Anterior cingulate cortex (tissue), 58 donors: ENCODE measurements at regions not wholly inside any gene's neighbourhood (a gene's known extent, or its start where the extent isn't known, plus 50 kb on each side); places are given as distances from the start of the nearest gene placed in this dataset.
A peak's percentile ranks its signal among the peaks of the same experiment; 100 is the strongest.
"Not testable (repeated sequence)": the region's sequence is repeated elsewhere in the genome, so short reads cannot be mapped to it uniquely, and the experiment has no call there.

Source experiments
- DNase-seq, 58 donors: peaks; one replicate each; lab custom pipeline; 2025; lab: John Stamatoyannopoulos, UW

GRCh38 chr2:182477774-182478173 is 50.9 kb upstream of the PDE1A start:
- no peak for DNase-seq

DNA sequence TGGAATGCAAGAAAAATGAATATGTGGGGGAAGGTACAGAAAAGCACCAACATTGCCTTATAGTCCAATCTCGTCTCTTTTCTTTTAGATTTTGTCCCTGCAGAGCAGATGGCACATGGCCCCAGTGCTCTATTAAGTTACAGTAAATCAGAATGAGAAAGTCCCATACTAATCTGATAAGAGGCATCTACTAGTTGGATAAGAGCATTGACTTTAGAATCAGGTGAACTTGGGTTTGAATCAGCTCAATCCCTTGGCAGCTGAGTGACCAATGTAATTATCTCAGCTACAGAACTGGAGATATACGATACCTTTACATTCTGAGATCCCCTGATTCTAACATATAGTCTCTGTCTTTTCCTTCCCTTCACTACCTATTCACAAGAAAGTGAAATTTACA is 54.8 kb upstream of the PDE1A start:
- DNase-seq: no peak

DNA sequence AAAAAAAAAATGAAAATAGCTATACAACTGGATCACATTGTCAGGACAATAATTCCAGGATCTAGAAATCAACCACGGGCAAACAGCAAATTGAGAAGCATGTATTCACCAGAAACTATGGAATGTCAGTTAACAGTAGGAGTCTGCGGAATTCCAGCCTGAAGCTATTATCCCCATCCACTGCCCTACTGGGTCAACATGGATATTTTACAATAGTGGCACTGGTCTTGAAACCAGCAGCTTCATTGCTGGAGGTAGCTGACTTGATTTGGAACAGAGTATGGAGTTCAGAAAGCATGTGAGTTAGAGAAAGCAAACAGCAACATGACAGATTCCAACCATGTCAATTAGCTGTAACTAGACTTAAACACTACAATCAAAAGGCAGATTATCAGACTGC is 55.7 kb upstream of the PDE1A start:
- DNase-seq: no peak

GRCh38 chr2:182496596-182496995 is 69.8 kb upstream of the PDE1A start:
- no peak for DNase-seq

- DNase-seq: no peak
Observed at GRCh38 chr2:182499706-182500470, 73.1 kb upstream of the PDE1A start.

DNA sequence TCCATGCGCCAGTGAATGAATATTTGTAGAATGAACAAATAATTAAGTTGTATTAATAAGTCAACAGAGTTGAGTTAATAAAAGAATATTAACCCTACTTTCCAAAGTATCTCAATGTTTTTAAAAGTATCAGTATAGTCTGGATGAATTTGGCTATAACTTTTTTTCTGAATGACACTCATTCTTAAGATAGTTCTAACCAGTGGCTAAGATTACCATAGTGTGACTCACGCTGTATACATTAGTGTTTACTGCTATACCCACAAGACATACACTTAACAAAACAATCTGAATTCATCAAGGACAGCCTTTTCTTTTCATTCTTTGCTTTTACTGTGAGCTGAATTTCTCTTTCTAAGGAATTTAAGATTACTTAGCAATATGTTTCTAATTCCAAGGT is 77.0 kb upstream of the PDE1A start:
- DNase-seq: no peak

DNA sequence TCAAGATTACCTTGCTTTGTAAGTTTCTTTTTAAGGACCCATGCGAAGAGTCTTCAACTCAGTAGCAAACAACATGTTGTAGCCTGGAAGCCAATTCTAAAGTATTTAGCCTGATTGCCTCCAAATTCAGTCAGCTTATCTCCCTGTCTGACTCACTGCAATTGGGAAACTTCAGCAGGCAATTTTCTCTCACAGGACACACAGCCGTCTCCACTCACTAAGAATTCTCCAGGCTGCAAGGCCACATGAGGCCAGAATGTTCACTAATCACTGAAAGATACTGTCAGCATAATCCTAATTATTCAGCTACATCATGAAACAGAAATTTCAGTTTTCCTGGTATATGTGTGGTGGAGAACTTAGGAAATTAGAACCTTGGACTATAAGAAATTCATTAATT is 78.1 kb upstream of the PDE1A start:
- no peak for DNase-seq

- no peak for DNase-seq
Observed at GRCh38 chr2:182506606-182507005, 79.8 kb upstream of the PDE1A start.

GRCh38 chr2:182508583-182508982 is 81.7 kb upstream of the PDE1A start:
- not testable (repeated sequence) for DNase-seq

GRCh38 chr2:182509216-182509615 is 82.4 kb upstream of the PDE1A start:
- DNase-seq: no peak

- DNase-seq: no peak
Observed at GRCh38 chr2:182521453-182522404, 94.9 kb upstream of the PDE1A start.

DNA sequence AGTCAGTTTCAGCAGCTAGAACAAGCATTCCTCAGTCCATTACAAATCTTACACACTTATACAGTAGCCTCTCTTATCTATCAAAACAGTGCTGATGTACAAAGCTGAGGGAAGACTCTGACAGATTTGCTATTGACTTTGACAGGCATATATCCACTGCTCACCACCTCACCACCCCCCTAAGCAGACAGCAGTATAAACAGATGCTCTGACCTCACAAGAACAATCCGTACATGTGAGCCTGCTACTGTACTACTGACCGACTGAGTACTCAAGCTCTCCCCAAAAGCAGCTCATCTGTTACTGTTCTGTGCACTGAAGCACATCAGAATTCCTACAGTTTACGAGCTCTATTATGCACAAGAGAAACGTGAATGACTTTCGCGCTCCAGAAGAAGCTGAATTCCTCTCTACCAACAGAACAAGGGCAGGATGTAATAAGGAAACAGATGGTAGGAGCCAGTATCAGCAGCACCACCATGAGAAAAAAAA is 95.6 kb upstream of the PDE1A start:
- peak in 20 of 58 donors; percentile 7 to 60 (median 28) for DNase-seq

DNA sequence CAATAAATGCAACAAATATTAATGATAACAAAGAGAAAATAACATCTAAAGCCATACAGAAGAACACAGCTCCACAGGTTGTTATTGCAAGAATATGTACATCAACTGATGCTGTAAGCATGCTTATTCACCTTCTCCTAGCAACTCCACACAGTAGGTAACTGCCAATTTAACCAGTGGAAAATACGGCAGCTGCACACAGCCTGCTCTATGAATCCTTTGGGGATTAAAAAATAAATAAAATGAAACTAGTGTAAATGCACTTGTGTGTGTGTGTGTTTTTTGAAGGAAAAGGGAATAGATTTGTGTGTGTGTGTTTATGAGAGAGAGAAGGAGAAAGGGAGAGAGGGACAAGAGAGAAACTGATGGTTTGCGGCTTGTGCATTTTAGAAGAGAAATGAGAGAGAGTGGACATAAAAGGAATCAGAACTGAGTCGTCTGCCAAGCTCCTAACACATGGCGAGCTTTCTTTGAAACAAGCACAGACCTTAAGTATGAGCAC is 96.2 kb upstream of the PDE1A start:
- peak in 1 of 58 donors; percentile 62 for DNase-seq

DNA sequence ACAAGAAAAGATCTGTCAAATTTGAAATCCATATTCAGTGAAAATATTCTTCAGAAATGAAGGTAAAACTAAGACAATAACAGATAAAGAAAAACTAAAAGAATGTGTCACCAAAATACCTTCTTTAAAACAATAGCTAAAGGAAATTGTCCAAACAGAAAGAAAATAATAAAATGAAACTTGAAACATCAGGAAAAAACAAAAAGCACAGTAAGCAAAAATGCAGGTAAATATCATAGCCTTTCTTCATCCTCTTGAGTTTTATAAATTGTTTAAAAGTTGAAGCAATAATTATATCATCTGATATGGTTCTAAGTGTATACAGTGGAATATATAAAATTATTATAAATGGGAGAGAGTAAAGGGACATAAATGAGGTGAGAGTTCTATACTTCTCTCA is 103.8 kb upstream of the PDE1A start:
- no peak for DNase-seq

GRCh38 chr2:182540252-182540651 is 113.4 kb upstream of the PDE1A start:
- no peak for DNase-seq

- no peak for DNase-seq
Observed at GRCh38 chr2:182541268-182541667, 114.4 kb upstream of the PDE1A start.

DNA sequence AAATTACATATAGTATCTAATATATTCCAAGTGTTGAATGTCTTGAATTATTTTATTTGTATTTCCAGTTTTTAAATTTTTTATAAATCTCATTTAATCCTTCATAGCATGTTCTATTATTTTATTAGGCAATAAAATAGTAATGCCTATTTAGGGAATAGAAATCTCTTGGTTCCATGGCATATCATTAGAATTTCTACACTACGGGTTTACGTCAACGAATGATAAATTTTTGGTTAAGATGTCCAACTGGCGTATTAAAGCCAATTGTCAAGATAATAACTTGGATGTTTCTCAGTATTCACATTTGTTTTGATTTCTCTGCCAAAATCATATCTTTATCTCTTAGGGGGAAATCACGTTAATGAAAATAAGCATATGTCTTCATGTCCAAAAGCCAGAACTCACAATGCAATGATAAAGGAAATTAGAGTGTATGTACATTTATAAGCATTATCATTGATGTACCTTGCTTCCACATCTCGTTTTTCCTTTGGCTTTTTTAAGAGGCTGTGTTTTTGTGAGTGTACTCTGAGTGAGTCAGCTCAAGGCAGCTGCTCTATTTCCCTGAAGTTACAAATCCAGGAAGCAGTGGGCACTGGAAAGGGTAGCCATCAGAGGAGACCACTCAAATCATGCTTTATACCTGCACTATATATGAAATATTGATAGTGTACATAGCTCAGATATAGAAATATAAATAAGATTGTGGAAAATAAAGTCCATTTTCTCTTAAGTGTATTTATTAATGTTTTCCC is 115.8 kb upstream of the PDE1A start:
- DNase-seq: no peak

- DNase-seq: no peak
Observed at GRCh38 chr2:182543741-182544525, 117.1 kb upstream of the PDE1A start.

DNA sequence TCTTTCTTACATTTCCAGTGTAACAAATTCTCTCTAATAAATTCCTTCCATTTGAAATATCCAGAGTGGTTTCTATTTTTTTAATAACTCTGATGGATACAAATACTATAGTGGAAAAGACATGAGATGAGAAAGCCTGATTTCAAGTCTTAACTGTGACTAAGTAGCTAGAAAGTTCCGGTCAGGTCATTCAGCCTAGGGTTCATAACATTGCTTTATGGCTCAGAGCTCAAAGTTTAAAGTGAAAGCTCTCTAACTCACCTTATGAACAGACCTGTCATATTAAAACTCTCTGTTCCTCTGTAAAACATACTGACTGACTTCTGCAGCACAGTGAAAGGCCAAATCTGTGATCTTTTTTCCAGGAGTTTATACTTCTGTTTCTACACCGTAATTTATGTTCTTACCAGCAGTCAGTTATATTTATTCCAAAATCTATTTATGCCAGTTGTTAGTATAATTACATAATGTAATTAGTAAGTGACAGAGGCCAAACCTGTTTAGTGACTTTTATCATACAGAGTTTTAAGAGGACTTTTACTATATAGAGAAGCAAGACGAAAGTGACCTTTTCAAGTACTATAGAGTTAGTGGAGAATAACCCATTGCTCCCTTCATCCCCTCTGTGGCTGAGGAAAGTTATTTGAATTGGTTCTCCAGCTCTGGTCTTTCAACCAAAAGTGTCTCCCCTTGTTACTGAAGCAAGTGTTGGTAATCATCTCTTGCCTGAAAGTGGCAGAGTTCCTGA is 118.8 kb upstream of the PDE1A start:
- DNase-seq: no peak
